Right lobe of liver (tissue), 4 donors: ENCODE measurements at regions not wholly inside any gene's neighbourhood (a gene's known extent, or its start where the extent isn't known, plus 50 kb on each side); places are given as distances from the start of the nearest gene placed in this dataset.

Experiments used
- CTCF ChIP-seq, 4 donors: fragments of 200-600 bp in 3 of 4; fragments of 450-650 bp in 1 of 4; IDR thresholded peaks; one replicate each; pipeline versions ENCODE4 v1.5.1 to v1.8.0; 2016 to 2022; ENCODE audit warnings: antibody characterized with exemption in 4 of 4, mild to moderate bottlenecking in 2 of 4
- POLR2A ChIP-seq: fragments of 450-650 bp; IDR thresholded peaks from one replicate; pipeline ENCODE4 v1.6.1; 2017; ENCODE audit warnings: antibody characterized with exemption, mild to moderate bottlenecking
- donor health status: DM: no; HTN: no; CAD: no.
- donor health status: DM: no; HTN: no; CAD: no.
- donor health status: DM: no; HTN: yes; CAD: no.

- TF ChIP-seq CTCF (IDR thresholded peaks at IDR 0.05): no peak
- TF ChIP-seq POLR2A: no peak
Observed at GRCh38 chr6:84536885-84537638, 227.3 kb downstream of the TBX18 start.
